GM12865 (cell line): ENCODE measurements at regions not wholly inside any gene's neighbourhood (a gene's known extent, or its start where the extent isn't known, plus 50 kb on each side); places are given as distances from the start of the nearest gene placed in this dataset.

ENCODE experiments used
- DNase-seq: peaks from one replicate; pipeline ENCODE4 v3.0.0; 2010; ENCODE audit warnings: low read depth
- H3K4me3 ChIP-seq: 2 replicates; pipeline ENCODE4 v1.5.1; 2011; ENCODE audit warnings: mild to moderate bottlenecking, low read depth, low read length, control low read depth
- TF ChIP-seq, protein P1 (sequence below): IDR thresholded peaks from 2 replicates; pipeline ENCODE4 v1.5.1; 2011; ENCODE audit warnings: low read length, control low read depth, low read depth, inconsistent platforms; ENCODE audit not compliant: insufficient read depth; ENCODE audit errors: missing control alignments

DNA sequence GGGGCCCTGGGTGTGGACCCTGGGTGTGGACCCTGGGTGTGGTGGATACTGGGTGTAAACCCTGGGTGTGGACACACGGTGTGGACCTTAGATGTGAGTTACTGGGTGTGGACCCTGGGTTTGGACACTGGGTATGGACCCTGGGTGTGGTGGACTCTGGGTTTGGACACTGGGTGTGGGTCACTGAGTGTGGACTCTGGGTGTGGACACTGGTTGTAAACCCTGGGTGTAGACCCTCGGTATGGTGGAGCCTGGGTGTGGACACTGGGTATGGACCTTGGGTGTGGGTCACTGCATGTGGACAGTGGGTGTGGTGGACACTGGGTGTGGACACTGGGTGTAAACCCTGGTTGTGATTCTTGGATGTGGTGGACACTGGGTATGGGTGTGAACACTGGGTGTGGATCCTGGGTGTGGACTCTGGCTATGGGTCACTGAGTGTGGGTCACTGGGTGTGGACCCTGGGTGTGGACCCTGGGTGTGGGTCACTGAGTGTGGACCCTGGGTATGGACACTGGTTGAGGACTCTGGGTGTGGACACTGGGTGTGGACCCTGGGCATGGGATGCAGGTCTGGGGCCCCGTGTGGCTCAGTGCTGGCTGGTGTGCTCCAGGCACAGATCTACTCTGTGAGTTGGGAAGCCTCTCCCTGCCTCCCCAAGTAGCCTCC is 356.2 kb downstream of the GLRX3 start:
- no peak overlapping the region for H3K4me3 ChIP-seq
- no peak for DNase-seq
- TF ChIP-seq, protein P1, sequence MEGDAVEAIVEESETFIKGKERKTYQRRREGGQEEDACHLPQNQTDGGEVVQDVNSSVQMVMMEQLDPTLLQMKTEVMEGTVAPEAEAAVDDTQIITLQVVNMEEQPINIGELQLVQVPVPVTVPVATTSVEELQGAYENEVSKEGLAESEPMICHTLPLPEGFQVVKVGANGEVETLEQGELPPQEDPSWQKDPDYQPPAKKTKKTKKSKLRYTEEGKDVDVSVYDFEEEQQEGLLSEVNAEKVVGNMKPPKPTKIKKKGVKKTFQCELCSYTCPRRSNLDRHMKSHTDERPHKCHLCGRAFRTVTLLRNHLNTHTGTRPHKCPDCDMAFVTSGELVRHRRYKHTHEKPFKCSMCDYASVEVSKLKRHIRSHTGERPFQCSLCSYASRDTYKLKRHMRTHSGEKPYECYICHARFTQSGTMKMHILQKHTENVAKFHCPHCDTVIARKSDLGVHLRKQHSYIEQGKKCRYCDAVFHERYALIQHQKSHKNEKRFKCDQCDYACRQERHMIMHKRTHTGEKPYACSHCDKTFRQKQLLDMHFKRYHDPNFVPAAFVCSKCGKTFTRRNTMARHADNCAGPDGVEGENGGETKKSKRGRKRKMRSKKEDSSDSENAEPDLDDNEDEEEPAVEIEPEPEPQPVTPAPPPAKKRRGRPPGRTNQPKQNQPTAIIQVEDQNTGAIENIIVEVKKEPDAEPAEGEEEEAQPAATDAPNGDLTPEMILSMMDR: no peak

DNA sequence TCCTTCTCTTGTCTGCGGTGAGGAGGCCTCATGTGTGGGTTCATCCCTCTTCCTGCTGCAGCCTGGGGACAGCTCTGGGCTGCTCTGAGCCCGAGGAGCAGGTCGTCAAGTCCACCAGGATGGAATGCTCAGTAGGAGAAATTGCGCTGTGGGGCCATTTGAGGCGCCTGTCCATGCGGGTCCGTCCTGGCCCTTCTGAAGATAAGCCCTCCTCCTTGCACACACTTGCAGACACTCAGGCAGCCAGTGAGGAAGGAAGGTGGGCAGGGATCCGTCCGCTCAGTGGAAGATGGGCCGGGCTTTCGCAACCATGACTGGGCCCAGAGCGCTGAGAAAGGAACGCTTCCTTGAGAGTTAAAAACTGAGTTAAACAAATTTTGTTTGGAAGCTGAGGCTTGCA is 356.8 kb downstream of the GLRX3 start:
- DNase-seq: no peak
- TF ChIP-seq, protein P1: no peak
- no peak overlapping the region for H3K4me3 ChIP-seq

DNA sequence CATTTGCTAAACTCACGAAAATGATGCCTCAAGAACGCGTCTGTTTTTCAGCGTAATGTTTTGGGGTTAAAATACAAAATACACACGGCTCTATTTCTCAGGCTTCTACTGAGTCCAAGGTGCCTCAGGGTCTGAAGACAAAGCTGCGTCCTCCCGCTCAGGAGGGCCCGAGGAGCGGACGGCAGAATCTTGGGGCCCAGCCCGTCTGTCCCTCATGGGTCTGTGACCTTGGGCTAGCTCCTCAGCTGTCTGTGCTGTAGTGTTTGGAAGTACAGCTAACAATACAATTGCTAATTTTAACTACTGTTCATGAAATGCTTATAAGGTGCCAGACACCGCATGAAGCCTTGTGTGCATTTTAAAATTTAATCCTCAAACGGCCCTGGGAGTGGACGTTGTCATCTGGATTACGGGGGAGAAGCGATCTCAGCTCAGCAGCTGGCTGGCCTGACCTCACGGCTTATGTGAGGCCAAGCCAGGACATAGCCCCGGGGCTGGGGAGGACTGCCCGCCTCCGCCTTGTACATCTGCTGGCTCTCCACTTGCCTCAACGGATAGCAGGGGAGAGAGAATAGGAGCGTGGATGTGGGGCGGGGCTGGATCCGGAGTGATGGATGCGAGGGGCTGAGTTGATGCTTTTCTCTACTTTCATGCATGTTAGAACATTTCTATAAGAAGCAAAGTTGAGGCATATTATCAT is 357.4 kb downstream of the GLRX3 start:
- TF ChIP-seq, protein P1: no peak
- no peak overlapping the region for H3K4me3 ChIP-seq
- DNase-seq: no peak

DNA sequence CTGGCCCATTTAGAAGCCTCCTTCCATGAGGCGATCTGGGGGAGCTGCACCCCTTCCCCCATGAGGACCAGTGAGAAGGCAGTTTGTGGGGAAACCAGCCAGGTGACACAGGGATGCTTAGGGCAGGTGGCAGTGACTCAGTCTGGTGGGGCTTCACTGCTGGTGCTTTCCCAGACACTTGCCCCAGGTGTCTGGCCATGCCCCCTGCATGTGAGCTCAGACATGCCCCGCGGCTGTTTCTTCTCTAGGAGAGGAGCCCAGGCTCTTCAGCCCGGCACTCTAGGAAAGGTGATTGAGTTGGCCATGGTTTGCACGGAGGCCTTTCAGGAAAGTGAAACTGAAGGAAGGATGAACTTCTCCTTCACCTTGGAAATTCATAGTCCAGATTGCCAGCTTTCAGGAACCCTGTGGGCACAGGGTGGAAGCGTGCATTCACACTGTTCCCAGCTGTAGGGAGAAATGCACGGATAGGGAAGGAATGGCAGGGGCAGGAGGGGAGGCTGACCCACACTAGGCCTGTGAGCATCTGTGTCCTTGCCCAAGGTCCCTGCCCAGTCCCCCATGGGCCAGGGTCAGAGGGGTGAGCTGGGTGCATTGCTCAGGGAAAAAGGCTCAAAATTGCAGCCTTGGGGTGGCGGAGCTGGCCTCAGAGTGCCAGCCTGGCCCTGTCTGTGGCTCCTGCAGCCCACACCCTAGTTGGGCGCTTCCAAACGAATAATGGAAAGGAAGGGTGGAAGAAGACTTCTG is 359.1 kb downstream of the GLRX3 start:
- TF ChIP-seq, protein P1: no peak
- no peak for DNase-seq
- H3K4me3 ChIP-seq: no peak overlapping the region

DNA sequence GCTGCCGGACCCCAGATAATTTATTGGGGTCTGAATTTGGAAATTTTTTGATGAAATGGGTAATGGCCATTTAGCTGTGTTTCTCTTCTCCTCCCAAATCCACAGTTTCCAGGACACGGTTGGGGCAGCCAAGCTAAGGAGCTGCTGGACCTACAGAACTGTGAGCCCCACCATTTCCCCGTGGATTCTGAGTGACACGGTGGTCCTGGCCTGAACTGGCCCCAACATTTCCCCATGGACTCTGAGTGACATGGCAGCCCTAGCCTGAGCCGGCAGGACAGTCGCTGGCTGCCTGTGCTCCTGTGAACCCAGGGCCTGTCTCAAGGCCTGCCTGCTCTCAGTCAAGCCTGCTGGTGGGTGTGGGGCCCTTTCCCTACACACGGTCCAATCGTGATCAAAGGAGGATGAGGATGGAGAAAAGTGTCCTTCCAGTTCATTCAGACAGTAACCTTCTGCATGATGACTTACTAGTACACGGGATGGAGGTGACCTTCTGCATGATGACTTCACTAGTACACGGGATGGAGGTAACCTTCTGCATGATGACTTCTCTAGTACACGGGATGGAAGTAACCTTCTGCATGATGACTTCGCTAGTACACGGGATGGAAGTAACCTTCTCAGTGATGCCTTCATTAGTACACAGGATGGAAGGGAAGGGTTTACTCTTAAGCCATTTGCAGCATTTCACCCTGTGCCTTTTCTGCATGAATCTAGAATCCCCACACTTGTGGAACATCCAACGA is 359.9 kb downstream of the GLRX3 start:
- TF ChIP-seq, protein P1: no peak
- no peak overlapping the region for H3K4me3 ChIP-seq
- DNase-seq: no peak

GRCh38 chr10:130497056-130498010 is 361.1 kb downstream of the GLRX3 start:
- H3K4me3 ChIP-seq: no peak overlapping the region
- TF ChIP-seq, protein P1: no peak
- DNase-seq: no peak
